ENCODE measurements at regions not wholly inside any gene's neighbourhood (a gene's known extent, or its start where the extent isn't known, plus 50 kb on each side); places are given as distances from the start of the nearest gene placed in this dataset.

DNA sequence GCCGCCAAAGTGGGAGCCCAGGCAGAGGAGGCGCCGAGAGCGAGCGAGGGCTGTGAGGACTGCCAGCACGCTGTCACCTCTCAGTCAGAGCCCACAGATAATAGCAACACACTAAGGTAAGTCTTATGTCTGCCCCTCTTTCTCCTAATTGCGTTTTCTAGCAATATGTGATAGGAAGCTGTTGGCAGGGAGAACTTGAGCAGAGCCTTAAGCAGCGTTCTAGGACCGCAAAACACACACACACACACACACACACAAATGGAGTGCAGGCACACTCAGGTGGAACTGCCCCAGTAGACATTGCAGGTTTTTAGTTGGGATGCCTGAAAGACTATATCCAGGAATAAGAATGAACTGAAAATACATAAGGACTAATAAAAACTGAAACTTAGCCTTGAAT, 1188.5 kb downstream of the NXPH1 start:
- no peaks in the 10 kb centered on the region for H3K27me3 ChIP-seq (ENCODE audit: low read depth)
- no peaks in the 10 kb centered on the region for H3K36me3 ChIP-seq
- no peak overlapping the region for H3K27ac ChIP-seq (replicated peaks)
- DNase-seq, result no peak
- peaks cover 19% of the 10 kb centered on the region for H3K9me3 ChIP-seq (replicated peaks)
- H3K4me3 ChIP-seq, result no peak overlapping the region
- intact Hi-C loops (cut with micrococcal nuclease), result no loop called here
- no peaks in the 10 kb centered on the region for H3K4me1 ChIP-seq
- TF ChIP-seq, protein P1, sequence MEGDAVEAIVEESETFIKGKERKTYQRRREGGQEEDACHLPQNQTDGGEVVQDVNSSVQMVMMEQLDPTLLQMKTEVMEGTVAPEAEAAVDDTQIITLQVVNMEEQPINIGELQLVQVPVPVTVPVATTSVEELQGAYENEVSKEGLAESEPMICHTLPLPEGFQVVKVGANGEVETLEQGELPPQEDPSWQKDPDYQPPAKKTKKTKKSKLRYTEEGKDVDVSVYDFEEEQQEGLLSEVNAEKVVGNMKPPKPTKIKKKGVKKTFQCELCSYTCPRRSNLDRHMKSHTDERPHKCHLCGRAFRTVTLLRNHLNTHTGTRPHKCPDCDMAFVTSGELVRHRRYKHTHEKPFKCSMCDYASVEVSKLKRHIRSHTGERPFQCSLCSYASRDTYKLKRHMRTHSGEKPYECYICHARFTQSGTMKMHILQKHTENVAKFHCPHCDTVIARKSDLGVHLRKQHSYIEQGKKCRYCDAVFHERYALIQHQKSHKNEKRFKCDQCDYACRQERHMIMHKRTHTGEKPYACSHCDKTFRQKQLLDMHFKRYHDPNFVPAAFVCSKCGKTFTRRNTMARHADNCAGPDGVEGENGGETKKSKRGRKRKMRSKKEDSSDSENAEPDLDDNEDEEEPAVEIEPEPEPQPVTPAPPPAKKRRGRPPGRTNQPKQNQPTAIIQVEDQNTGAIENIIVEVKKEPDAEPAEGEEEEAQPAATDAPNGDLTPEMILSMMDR (IDR thresholded peaks at IDR 0.05; ENCODE audit: borderline replicate concordance), result no peak

DNA sequence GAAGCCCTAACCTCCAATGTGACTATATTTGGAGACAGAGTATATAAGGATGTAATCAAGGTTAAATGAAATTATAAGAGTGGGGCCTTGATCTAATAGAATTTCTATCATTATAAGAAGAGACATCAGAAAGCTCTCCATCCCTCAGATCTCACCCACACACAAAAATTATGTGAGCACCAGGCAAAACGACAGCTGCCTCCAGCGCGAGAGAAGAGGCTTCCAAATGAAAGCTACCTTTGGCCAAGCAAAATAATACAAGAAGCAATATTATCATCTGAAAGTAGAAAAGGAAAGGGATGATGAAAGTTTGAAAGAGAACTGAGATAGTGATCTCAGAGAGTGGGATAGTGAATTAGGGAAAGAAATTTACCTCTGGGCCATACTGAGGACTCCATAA, 1192.5 kb downstream of the NXPH1 start:
- Histone ChIP-seq H3K27ac (replicated peaks) (no peak overlapping the region), H3K4me3 (no peak overlapping the region), H3K9me3 (replicated peaks) (peaks cover 19% of the 10 kb centered on the region), H3K27me3 (ENCODE audit: low read depth) (no peaks in the 10 kb centered on the region), H3K4me1 (no peaks in the 10 kb centered on the region), H3K36me3 (no peaks in the 10 kb centered on the region)
- intact Hi-C loops (cut with micrococcal nuclease), result no loop called here
- TF ChIP-seq, protein P1 (IDR thresholded peaks at IDR 0.05; ENCODE audit: borderline replicate concordance), result no peak
- DNase-seq, result no peak

DNA sequence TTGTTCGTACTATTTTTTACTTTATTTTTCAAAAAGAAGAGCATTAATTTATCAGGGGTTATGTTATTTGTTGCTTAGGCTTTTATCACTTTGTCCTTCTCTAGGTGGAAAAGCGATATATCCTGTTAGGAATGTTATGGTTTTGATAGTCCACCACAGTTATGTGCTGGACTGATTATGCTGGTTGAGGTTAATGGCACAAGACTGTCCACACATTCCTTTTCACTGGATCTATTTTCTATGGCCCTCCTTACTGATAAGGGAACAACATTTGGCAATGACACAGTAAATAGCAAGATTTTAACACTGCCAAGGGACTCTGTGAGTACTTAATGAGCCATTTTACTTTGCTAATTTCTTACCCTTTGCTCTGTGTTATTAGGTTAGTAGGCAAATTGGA, 1212.3 kb downstream of the NXPH1 start:
- Histone ChIP-seq H3K27ac (replicated peaks) (no peak overlapping the region), H3K4me3 (no peak overlapping the region), H3K4me1 (no peaks in the 10 kb centered on the region), H3K27me3 (ENCODE audit: low read depth) (no peaks in the 10 kb centered on the region), H3K36me3 (no peaks in the 10 kb centered on the region), H3K9me3 (replicated peaks) (no peaks in the 10 kb centered on the region)
- intact Hi-C loops (cut with micrococcal nuclease), result no loop called here
- TF ChIP-seq, protein P1 (IDR thresholded peaks at IDR 0.05; ENCODE audit: borderline replicate concordance), result no peak
- no peak for DNase-seq

DNA sequence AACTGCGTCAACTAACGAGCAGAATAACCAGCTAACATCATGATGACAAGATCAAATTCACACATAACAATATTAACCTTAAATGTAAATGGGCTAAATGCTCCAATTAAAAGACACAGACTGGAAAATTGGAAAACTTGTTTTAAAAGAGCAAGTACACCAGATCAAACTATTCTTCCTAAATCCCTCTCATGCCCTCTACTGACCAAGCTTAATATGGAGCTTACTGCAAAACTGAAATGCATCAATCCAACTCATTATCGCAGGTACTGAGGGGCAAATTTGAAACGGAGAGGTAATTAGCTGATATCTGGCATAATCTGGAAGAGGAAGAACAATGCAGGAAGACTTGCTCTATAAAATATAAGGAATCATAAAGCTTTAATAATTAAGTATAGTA, 1223.8 kb downstream of the NXPH1 start:
- Histone ChIP-seq H3K27ac (replicated peaks) (no peak overlapping the region), H3K4me3 (no peak overlapping the region), H3K4me1 (no peaks in the 10 kb centered on the region), H3K9me3 (replicated peaks) (peaks cover 31% of the 10 kb centered on the region), H3K36me3 (no peaks in the 10 kb centered on the region), H3K27me3 (ENCODE audit: low read depth) (no peaks in the 10 kb centered on the region)
- DNase-seq, result no peak
- TF ChIP-seq, protein P1 (IDR thresholded peaks at IDR 0.05; ENCODE audit: borderline replicate concordance), result no peak
- intact Hi-C loops (cut with micrococcal nuclease), result no loop called here

DNA sequence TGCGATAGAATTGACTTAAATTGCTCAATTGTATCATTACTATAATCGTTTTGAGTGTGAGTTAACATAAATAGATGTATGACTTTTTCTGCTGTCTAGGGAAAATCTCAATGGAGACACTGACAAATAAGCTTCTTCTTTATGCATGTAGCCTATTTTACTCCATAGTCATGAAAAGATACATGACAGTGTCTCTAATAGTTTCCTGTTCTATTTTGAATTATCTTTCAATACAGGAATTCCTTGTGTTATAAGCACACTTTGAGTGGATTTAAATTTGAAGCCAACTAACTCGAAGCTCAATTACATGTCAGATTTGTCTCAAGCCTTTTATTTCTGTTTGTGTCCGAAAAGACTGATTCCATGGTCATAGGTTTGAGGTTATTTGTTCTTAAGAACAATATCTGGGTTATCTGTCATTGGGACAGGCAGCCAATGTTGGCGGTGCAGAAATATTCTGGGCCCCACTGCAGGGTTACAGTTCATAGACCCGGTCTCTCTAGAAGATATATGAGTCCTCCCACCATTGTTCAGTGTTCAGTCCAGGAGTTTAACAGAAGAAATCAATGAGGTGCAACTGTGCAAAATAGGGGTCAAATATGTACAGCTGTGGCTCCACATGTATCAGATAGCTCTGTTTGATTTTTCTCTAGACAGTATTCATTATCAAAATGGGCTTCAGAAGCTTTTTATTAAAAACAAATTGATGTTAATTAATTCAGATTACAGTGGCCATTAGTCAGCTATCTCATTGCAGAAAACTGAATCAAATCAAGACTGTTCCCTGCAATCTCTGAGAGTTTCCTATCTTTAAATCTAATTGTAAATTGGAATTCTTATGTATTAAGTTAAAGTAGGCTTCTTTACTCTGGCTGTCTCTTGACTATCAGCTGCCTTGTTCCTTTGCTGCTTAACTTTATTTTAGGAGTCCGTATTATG, 1238.8 kb downstream of the NXPH1 start:
- Histone ChIP-seq H3K27ac (replicated peaks) (no peak overlapping the region), H3K4me3 (no peak overlapping the region), H3K9me3 (replicated peaks) (peaks cover 11% of the 10 kb centered on the region), H3K4me1 (no peaks in the 10 kb centered on the region), H3K27me3 (ENCODE audit: low read depth) (no peaks in the 10 kb centered on the region), H3K36me3 (no peaks in the 10 kb centered on the region)
- intact Hi-C loops (cut with micrococcal nuclease), result no loop called here
- no peak for DNase-seq
- TF ChIP-seq, protein P1 (IDR thresholded peaks at IDR 0.05; ENCODE audit: borderline replicate concordance), result no peak

Measured in left ventricle myocardium inferior (tissue), 1 donor.